HL-60 (cell line): ENCODE measurements at regions not wholly inside any gene's neighbourhood (a gene's known extent, or its start where the extent isn't known, plus 50 kb on each side); places are given as distances from the start of the nearest gene placed in this dataset.

Source experiments
- CTCF ChIP-seq: IDR thresholded peaks from one replicate; pipeline ENCODE4 v1.5.1; 2011; ENCODE audit warnings: low read length, control low read depth, inconsistent platforms; ENCODE audit not compliant: insufficient read depth
- REST ChIP-seq: IDR thresholded peaks from 2 replicates; pipeline ENCODE4 v1.6.1; 2012; ENCODE audit warnings: low read depth; ENCODE audit not compliant: insufficient replicate concordance
- SPI1 ChIP-seq: IDR thresholded peaks from 2 replicates; pipeline ENCODE4 v1.6.1; 2012; ENCODE audit warnings: low read depth, mild to moderate bottlenecking, borderline replicate concordance

GRCh38 chr10:21290499-21291160 lies 234.9 kb downstream of the SKIDA1 start:
- no peak for TF ChIP-seq SPI1
- no peak for TF ChIP-seq CTCF
- no peak for TF ChIP-seq REST
